GM23338 (cell line): ENCODE measurements at regions not wholly inside any gene's neighbourhood (a gene's known extent, or its start where the extent isn't known, plus 50 kb on each side); places are given as distances from the start of the nearest gene placed in this dataset.

Source experiments
- CREB1 ChIP-seq: fragments of 250-450 bp; sonication (Bioruptor Pico); IDR thresholded peaks from 2 replicates; pipeline ENCODE4 v1.5.0; 2020; ENCODE audit warnings: low read depth, mild to moderate bottlenecking, moderate library complexity
- ETS1 ChIP-seq: IDR thresholded peaks from 2 replicates; pipeline ENCODE4 v1.6.1; 2016; ENCODE audit warnings: antibody characterized with exemption
- EZH2 ChIP-seq: fragments of 200-600 bp; sonication (generic); IDR thresholded peaks from one replicate; pipeline ENCODE4 v1.8.0; 2017; ENCODE audit warnings: antibody characterized with exemption, mild to moderate bottlenecking, low read depth; ENCODE audit not compliant: unreplicated experiment
- JUNB ChIP-seq: IDR thresholded peaks from one replicate; pipeline ENCODE4 v1.6.1; 2016; ENCODE audit warnings: antibody characterized with exemption; ENCODE audit not compliant: unreplicated experiment
- POLR2AphosphoS5 ChIP-seq: IDR thresholded peaks from 2 replicates; pipeline ENCODE4 v1.6.1; 2016; ENCODE audit warnings: antibody characterized with exemption, low read depth
- STAT1 ChIP-seq: IDR thresholded peaks from one replicate; pipeline ENCODE4 v1.6.1; 2016; ENCODE audit warnings: antibody characterized with exemption; ENCODE audit not compliant: unreplicated experiment
- TF ChIP-seq, protein P1 (sequence below), 2 experiments: fragments of 200-600 bp in 1 of 2; sonication (generic) in 1 of 2; conservative IDR thresholded peaks; 2 replicates each; pipeline versions ENCODE4 v1.5.1 to v1.6.1; 2016 to 2017; ENCODE audit warnings: antibody characterized with exemption in 2 of 2, low read depth in 2 of 2, mild to moderate bottlenecking in 2 of 2, moderate library complexity in 1 of 2
- TF ChIP-seq, protein P2 (sequence below): IDR thresholded peaks from one replicate; pipeline ENCODE4 v1.6.1; 2018; ENCODE audit warnings: antibody characterized with exemption; ENCODE audit not compliant: unreplicated experiment

DNA sequence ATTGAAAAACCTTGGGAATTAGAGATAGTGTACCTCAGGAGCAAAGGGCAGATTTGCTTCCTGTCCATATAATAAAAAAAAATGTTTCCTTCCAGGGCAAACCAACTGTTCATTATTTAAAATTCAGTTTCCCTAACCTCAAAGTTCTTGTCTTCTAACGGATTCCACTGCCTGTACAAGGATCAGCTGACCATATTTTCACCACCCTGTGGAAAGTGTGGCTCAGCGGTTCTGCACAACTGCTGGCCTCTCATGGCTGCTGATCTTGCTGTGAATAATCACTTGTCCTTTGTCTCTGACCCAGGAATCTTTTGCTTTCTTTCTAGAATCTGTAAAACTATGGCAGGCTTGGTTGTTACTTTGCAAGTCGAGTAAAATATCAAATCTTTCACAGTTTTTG lies 1732.5 kb upstream of the RAG2 start:
- TF ChIP-seq, protein P1, sequence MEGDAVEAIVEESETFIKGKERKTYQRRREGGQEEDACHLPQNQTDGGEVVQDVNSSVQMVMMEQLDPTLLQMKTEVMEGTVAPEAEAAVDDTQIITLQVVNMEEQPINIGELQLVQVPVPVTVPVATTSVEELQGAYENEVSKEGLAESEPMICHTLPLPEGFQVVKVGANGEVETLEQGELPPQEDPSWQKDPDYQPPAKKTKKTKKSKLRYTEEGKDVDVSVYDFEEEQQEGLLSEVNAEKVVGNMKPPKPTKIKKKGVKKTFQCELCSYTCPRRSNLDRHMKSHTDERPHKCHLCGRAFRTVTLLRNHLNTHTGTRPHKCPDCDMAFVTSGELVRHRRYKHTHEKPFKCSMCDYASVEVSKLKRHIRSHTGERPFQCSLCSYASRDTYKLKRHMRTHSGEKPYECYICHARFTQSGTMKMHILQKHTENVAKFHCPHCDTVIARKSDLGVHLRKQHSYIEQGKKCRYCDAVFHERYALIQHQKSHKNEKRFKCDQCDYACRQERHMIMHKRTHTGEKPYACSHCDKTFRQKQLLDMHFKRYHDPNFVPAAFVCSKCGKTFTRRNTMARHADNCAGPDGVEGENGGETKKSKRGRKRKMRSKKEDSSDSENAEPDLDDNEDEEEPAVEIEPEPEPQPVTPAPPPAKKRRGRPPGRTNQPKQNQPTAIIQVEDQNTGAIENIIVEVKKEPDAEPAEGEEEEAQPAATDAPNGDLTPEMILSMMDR (conservative IDR thresholded peaks at IDR 0.05; ENCODE audit: low read depth in 2 of 2), result no peak
- TF ChIP-seq, protein P2, sequence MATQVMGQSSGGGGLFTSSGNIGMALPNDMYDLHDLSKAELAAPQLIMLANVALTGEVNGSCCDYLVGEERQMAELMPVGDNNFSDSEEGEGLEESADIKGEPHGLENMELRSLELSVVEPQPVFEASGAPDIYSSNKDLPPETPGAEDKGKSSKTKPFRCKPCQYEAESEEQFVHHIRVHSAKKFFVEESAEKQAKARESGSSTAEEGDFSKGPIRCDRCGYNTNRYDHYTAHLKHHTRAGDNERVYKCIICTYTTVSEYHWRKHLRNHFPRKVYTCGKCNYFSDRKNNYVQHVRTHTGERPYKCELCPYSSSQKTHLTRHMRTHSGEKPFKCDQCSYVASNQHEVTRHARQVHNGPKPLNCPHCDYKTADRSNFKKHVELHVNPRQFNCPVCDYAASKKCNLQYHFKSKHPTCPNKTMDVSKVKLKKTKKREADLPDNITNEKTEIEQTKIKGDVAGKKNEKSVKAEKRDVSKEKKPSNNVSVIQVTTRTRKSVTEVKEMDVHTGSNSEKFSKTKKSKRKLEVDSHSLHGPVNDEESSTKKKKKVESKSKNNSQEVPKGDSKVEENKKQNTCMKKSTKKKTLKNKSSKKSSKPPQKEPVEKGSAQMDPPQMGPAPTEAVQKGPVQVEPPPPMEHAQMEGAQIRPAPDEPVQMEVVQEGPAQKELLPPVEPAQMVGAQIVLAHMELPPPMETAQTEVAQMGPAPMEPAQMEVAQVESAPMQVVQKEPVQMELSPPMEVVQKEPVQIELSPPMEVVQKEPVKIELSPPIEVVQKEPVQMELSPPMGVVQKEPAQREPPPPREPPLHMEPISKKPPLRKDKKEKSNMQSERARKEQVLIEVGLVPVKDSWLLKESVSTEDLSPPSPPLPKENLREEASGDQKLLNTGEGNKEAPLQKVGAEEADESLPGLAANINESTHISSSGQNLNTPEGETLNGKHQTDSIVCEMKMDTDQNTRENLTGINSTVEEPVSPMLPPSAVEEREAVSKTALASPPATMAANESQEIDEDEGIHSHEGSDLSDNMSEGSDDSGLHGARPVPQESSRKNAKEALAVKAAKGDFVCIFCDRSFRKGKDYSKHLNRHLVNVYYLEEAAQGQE, result no peak
- TF ChIP-seq POLR2AphosphoS5 (no peak), STAT1 (no peak), EZH2 (no peak), JUNB (no peak), ETS1 (no peak), CREB1 (CRISPR knock-in tag) (no peak)
